Upper lobe of right lung (tissue), 1 donor: ENCODE measurements at regions not wholly inside any gene's neighbourhood (a gene's known extent, or its start where the extent isn't known, plus 50 kb on each side); places are given as distances from the start of the nearest gene placed in this dataset.

Experiments
- ATAC-seq: fragments of 200-7000 bp; cut with Tn5 transposase; one replicate; pipeline ENCODE4 v1.9.1; 2020; ENCODE audit warnings: mild to moderate bottlenecking, moderate library complexity
- DNase-seq: peaks from one replicate; pipeline ENCODE4 v3.0.0-alpha.2; 2020
- H3K27ac ChIP-seq: fragments of 200-600 bp; one replicate; pipeline ENCODE4 v1.8.0; 2022
- H3K27me3 ChIP-seq: fragments of 200-600 bp; one replicate; pipeline ENCODE4 v1.8.0; 2022; ENCODE audit warnings: mild to moderate bottlenecking
- H3K36me3 ChIP-seq: fragments of 200-600 bp; one replicate; pipeline ENCODE4 v1.8.0; 2022
- H3K4me1 ChIP-seq: fragments of 200-600 bp; one replicate; pipeline ENCODE4 v1.8.0; 2022
- H3K4me3 ChIP-seq: fragments of 200-600 bp; one replicate; pipeline ENCODE4 v1.8.0; 2022; ENCODE audit warnings: mild to moderate bottlenecking
- H3K9me3 ChIP-seq: fragments of 200-600 bp; one replicate; pipeline ENCODE4 v1.8.0; 2022
- CTCF ChIP-seq: fragments of 200-600 bp; IDR thresholded peaks from one replicate; pipeline ENCODE4 v1.8.0; 2022; ENCODE audit warnings: antibody characterized with exemption
- intact Hi-C: fragments of 100-400 bp; cut with DNase I; formaldehyde crosslinking; loops from one replicate; pipeline ENCODE4 v1.11.0; 2022
- donor health status: DM: no; HTN: yes; CAD: no; lungs with severe emphysema.

GRCh38 chr10:70974351-70974901 is 86.1 kb upstream of the PCBD1 start:
- no peak for DNase-seq
- no peak for ATAC-seq
- Histone ChIP-seq H3K36me3 (no peaks in the 10 kb centered on the region), H3K27me3 (no peaks in the 10 kb centered on the region), H3K4me1 (no peaks in the 10 kb centered on the region), H3K27ac (no peak overlapping the region), H3K4me3 (no peak overlapping the region), H3K9me3 (peaks cover 9% of the 10 kb centered on the region)
- intact Hi-C loops: no loop called here
- no peak for TF ChIP-seq CTCF

DNA sequence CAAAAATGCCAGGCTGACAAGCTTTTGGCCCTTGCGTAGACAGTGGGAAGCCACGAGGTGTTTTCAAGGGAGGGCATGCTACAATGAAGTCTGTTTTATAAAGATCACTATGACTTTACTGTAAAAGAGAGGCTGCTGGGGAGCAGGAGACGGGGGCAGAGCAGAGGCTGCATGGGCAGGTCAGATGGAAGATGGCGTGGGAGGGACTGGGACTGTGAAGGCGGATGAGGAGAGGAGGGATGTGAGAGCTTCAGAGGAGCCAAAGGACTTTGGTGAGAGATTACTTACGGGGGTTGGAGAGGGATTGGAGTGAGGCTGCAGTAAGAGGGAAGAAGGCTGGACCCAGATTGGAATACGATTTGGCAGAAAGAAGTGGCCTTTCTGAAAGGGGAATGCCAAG is 86.6 kb upstream of the PCBD1 start:
- Histone ChIP-seq H3K4me3 (no peak overlapping the region), H3K9me3 (peaks cover 9% of the 10 kb centered on the region), H3K27ac (no peak overlapping the region), H3K36me3 (no peaks in the 10 kb centered on the region), H3K4me1 (no peaks in the 10 kb centered on the region), H3K27me3 (no peaks in the 10 kb centered on the region)
- TF ChIP-seq CTCF: no peak
- no peak for DNase-seq
- intact Hi-C loops: no loop called here
- no peak for ATAC-seq

DNA sequence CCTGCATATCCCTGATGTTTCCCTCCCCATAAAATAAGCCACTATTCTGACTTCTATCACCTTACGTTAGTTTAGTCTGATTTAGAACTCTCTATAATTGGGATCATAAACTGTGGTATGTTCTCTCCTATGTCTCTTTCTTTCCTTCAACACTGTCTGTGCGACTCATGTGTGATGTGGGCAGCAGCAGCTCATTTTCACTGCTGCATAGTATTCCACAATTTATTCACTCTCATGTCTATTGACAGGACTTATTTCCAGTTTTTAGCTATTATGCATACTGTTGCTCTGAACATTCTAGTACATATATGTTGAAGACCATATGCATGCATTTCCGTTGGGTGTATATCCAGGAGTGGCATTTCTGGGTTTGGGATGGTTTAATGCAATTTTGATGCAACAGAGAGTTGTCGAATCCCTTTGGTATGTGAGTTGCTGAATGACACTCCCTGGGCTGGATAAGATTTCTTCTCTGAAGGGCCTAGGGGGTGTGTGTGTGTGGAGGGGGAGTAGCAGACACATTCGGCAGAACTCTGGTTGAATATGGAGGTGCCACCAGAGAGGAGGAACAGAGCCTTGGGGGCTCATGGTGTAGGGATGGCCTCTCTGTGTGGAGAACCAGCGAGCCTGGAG is 87.8 kb upstream of the PCBD1 start:
- Histone ChIP-seq H3K27me3 (no peaks in the 10 kb centered on the region), H3K27ac (no peak overlapping the region), H3K4me1 (no peaks in the 10 kb centered on the region), H3K4me3 (no peak overlapping the region), H3K36me3 (no peaks in the 10 kb centered on the region), H3K9me3 (peaks cover 9% of the 10 kb centered on the region)
- DNase-seq: no peak
- TF ChIP-seq CTCF: no peak
- intact Hi-C loops: no loop called here
- no peak for ATAC-seq

DNA sequence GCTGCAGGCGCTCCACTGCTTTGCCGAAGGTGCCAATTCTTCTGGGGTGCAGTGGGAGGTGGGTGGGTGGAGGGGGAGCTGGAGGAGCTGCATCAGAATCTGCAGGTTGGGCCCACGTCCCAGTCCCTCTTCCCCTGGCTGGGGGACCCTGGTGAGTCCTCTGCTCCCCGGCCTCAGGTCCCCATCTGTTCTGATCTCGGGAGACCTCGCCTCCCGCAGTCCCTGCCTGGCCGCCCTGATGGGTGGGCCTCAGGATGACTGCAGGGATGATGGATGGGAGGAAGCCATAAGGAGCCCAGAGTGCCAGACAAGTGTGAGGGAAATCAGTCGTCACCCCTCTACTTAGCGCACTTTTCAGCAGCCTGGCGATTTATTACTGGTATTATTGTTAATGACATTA is 89.3 kb upstream of the PCBD1 start:
- H3K4me1 ChIP-seq: no peaks in the 10 kb centered on the region
- no peak for TF ChIP-seq CTCF
- H3K27ac ChIP-seq: no peak overlapping the region
- H3K27me3 ChIP-seq: no peaks in the 10 kb centered on the region
- DNase-seq (no peak), ATAC-seq (no peak)
- intact Hi-C loops: no loop called here
- no peaks in the 10 kb centered on the region for H3K36me3 ChIP-seq
- H3K4me3 ChIP-seq: no peak overlapping the region
- no peaks in the 10 kb centered on the region for H3K9me3 ChIP-seq

DNA sequence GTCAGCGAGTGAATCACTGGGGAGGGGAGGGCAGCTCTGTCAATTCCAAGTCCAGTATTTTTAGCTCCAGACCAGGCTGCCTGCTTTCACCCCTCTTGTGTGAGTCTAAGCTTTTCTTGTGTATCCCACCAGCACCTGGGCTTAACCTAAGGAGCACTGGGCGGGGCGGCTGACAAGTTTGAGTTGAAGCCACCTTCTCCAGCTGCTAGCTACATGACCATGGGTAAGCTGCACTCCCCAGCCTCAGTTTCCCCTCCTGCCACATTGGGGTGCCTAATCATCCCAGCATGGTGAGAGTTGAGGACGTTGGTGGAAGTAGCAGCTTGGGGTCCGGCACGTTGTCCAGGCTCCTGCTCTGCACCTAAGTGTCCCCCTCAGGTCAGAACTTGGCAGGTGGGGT is 89.8 kb upstream of the PCBD1 start:
- Histone ChIP-seq H3K27ac (no peak overlapping the region), H3K9me3 (no peaks in the 10 kb centered on the region), H3K4me3 (no peak overlapping the region), H3K36me3 (no peaks in the 10 kb centered on the region), H3K4me1 (no peaks in the 10 kb centered on the region), H3K27me3 (no peaks in the 10 kb centered on the region)
- ATAC-seq (no peak), DNase-seq (peak; percentile 21)
- no peak for TF ChIP-seq CTCF
- intact Hi-C loops: no loop called here
